Loucy (cell line): ENCODE measurements at regions not wholly inside any gene's neighbourhood (a gene's known extent, or its start where the extent isn't known, plus 50 kb on each side); places are given as distances from the start of the nearest gene placed in this dataset.

Experiments used
- H2AFZ ChIP-seq: fragments of 200-600 bp; sonication (generic); 2 replicates; pipeline ENCODE4 v1.6.0; 2016; ENCODE audit warnings: antibody characterized with exemption, mild to moderate bottlenecking, low read length, moderate library complexity
- H3F3A ChIP-seq: fragments of 200-600 bp; 2 replicates; pipeline ENCODE4 v1.6.0; 2016; ENCODE audit warnings: antibody characterized with exemption, low read depth, mild to moderate bottlenecking
- H3K27me3 ChIP-seq: fragments of 200-600 bp; sonication (generic); 2 replicates; pipeline ENCODE4 v1.6.1; 2014; ENCODE audit warnings: low read length, mild to moderate bottlenecking; ENCODE audit not compliant: insufficient read depth, poor library complexity, severe bottlenecking
- H3K36me3 ChIP-seq: fragments of 200-600 bp; sonication (generic); 2 replicates; pipeline ENCODE4 v1.6.1; 2016; ENCODE audit warnings: low read length; ENCODE audit not compliant: insufficient read depth
- H3K4me1 ChIP-seq: fragments of 200-600 bp; sonication (generic); 2 replicates; pipeline ENCODE4 v1.5.1; 2014; ENCODE audit warnings: low read length, mild to moderate bottlenecking; ENCODE audit not compliant: insufficient read depth, poor library complexity, severe bottlenecking
- H3K4me2 ChIP-seq: fragments of 200-600 bp; sonication (generic); 2 replicates; pipeline ENCODE4 v1.6.0; 2014; ENCODE audit warnings: antibody characterized with exemption, low read length, low read depth, mild to moderate bottlenecking; ENCODE audit not compliant: poor library complexity, severe bottlenecking
- H3K4me3 ChIP-seq: fragments of 200-600 bp; sonication (generic); 2 replicates; pipeline ENCODE4 v1.5.1; 2014; ENCODE audit warnings: low read length, mild to moderate bottlenecking, mixed read lengths; ENCODE audit not compliant: poor library complexity, severe bottlenecking
- H3K79me2 ChIP-seq: fragments of 200-600 bp; sonication (generic); 2 replicates; pipeline ENCODE4 v1.6.1; 2014; ENCODE audit warnings: low read length; ENCODE audit not compliant: insufficient read depth
- H3K9ac ChIP-seq: fragments of 200-600 bp; sonication (generic); 2 replicates; pipeline ENCODE4 v1.6.0; 2014; ENCODE audit warnings: mild to moderate bottlenecking, low read depth, low read length, moderate library complexity; ENCODE audit not compliant: poor library complexity, severe bottlenecking
- H3K9me2 ChIP-seq: fragments of 200-600 bp; sonication (generic); replicated peaks from 2 replicates; pipeline ENCODE4 v1.6.1; 2016; ENCODE audit warnings: low read depth, low read length, mixed read lengths
- H3K9me3 ChIP-seq: fragments of 200-600 bp; sonication (generic); 2 replicates; pipeline ENCODE4 v1.6.1; 2014; ENCODE audit warnings: mild to moderate bottlenecking, antibody characterized with exemption, low read length, low read depth; ENCODE audit not compliant: insufficient read depth
- H4K20me1 ChIP-seq: fragments of 200-600 bp; sonication (generic); 2 replicates; pipeline ENCODE4 v1.6.0; 2014; ENCODE audit warnings: antibody characterized with exemption, low read length, mild to moderate bottlenecking; ENCODE audit not compliant: insufficient read depth, poor library complexity, severe bottlenecking
- EZH2phosphoT487 ChIP-seq: fragments of 200-600 bp; IDR thresholded peaks from 2 replicates; pipeline ENCODE4 v1.6.1; 2018; ENCODE audit warnings: antibody characterized with exemption, mild to moderate bottlenecking, moderate library complexity, borderline replicate concordance
- TF ChIP-seq, protein P1 (sequence below): fragments of 200-600 bp; sonication (generic); conservative IDR thresholded peaks from 2 replicates; pipeline ENCODE4 v1.5.1; 2014; ENCODE audit warnings: mild to moderate bottlenecking, antibody characterized with exemption, low read length

DNA sequence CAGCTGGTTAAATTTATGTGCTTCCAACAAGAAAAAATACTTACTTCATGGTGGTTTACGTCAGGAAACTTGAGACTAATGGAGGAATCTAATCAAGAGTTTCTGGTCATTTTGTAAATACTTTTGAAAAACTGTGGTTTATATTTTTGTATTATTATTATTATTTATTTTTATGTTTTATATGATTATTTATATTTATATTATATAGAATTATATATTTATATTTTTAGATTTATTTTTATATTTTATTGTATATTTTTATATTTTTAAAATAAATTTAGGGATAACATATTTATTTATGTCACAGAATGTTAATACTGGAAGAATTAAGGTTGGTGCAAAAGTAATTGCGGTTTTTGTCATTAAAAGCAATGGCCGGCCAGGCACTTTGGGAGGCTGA, 474.5 kb upstream of the DDX18 start:
- no peaks in the 10 kb centered on the region for H3K27me3 ChIP-seq
- no peaks in the 10 kb centered on the region for H3K36me3 ChIP-seq
- H3K9ac ChIP-seq = no peak overlapping the region
- H2AFZ ChIP-seq = no peak overlapping the region
- no peaks in the 10 kb centered on the region for H3K9me3 ChIP-seq
- H3K79me2 ChIP-seq = no peaks in the 10 kb centered on the region
- H3F3A ChIP-seq = no peaks in the 10 kb centered on the region
- H3K4me3 ChIP-seq = no peak overlapping the region
- TF ChIP-seq EZH2phosphoT487 = no peak
- TF ChIP-seq, protein P1, sequence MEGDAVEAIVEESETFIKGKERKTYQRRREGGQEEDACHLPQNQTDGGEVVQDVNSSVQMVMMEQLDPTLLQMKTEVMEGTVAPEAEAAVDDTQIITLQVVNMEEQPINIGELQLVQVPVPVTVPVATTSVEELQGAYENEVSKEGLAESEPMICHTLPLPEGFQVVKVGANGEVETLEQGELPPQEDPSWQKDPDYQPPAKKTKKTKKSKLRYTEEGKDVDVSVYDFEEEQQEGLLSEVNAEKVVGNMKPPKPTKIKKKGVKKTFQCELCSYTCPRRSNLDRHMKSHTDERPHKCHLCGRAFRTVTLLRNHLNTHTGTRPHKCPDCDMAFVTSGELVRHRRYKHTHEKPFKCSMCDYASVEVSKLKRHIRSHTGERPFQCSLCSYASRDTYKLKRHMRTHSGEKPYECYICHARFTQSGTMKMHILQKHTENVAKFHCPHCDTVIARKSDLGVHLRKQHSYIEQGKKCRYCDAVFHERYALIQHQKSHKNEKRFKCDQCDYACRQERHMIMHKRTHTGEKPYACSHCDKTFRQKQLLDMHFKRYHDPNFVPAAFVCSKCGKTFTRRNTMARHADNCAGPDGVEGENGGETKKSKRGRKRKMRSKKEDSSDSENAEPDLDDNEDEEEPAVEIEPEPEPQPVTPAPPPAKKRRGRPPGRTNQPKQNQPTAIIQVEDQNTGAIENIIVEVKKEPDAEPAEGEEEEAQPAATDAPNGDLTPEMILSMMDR = no peak
- no peaks in the 10 kb centered on the region for H3K4me1 ChIP-seq
- H3K9me2 ChIP-seq = no peaks in the 10 kb centered on the region
- no peak overlapping the region for H3K4me2 ChIP-seq
- H4K20me1 ChIP-seq = no peaks in the 10 kb centered on the region

DNA sequence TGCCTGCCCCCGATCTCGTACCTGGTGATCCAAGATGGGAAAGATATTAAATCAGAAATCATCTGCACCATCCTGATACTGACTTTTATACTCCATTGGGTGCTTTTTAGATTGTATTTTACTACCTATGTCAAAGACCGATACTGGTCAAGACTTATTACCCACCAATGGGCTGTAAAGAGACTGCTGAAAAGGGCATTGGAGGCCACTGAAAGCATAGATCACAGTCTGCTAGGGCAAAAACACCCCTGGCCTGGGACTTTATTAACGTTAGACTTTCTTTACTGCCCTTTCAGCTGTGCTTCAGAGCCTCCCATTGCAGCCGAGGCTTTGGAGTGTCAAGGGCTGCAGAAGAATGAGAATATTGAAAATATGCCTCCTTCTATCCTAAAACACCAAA, 472.8 kb upstream of the DDX18 start:
- no peaks in the 10 kb centered on the region for H3K9me2 ChIP-seq

DNA sequence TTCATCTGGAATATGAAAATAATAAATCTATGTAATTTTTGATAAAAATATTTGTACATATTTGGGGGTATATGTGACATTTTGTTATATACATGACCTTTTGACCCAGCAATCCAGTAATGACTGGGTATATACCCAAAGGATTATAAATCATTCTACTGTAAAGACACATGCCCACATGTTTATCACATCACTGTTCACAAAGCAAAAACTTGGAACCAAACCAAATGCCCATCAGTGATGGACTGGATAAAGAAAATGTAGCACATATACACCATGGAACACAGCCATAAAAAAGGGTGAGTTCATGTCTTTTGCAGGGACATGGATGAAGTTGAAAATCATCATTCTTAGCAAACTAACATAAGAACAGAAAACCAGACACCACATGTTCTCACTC, 472.1 kb upstream of the DDX18 start:
- Histone ChIP-seq H2AFZ (no peak overlapping the region), H3K36me3 (no peaks in the 10 kb centered on the region), H3K4me2 (no peak overlapping the region), H3K79me2 (no peaks in the 10 kb centered on the region), H3K4me3 (no peak overlapping the region), H3F3A (no peaks in the 10 kb centered on the region), H3K4me1 (no peaks in the 10 kb centered on the region), H3K9me3 (no peaks in the 10 kb centered on the region), H3K9ac (no peak overlapping the region), H3K27me3 (no peaks in the 10 kb centered on the region), H4K20me1 (no peaks in the 10 kb centered on the region), H3K9me2 (no peaks in the 10 kb centered on the region)
- TF ChIP-seq, protein P1 = no peak
- TF ChIP-seq EZH2phosphoT487 = no peak

More for the DNA sequence above, 472.8 kb upstream of the DDX18 start:
- no peak overlapping the region for H3K4me2 ChIP-seq
- H3F3A ChIP-seq = no peaks in the 10 kb centered on the region
- no peaks in the 10 kb centered on the region for H3K4me1 ChIP-seq
- no peak overlapping the region for H3K4me3 ChIP-seq
- no peaks in the 10 kb centered on the region for H4K20me1 ChIP-seq
- H3K79me2 ChIP-seq = no peaks in the 10 kb centered on the region
- H2AFZ ChIP-seq = no peak overlapping the region
- H3K9ac ChIP-seq = no peak overlapping the region
- TF ChIP-seq EZH2phosphoT487 = no peak
- TF ChIP-seq, protein P1 = no peak
- H3K9me3 ChIP-seq = no peaks in the 10 kb centered on the region
- no peaks in the 10 kb centered on the region for H3K27me3 ChIP-seq
- H3K36me3 ChIP-seq = no peaks in the 10 kb centered on the region
